Transverse colon (tissue), 4 donors: ENCODE measurements at regions not wholly inside any gene's neighbourhood (a gene's known extent, or its start where the extent isn't known, plus 50 kb on each side); places are given as distances from the start of the nearest gene placed in this dataset.

ENCODE experiments used
- DNase-seq: peaks from one replicate; pipeline ENCODE4 v3.0.0-alpha.2; 2019
- H3K27ac ChIP-seq, 4 donors: fragments of 200-600 bp; sonication (generic); 2 replicates each; pipeline ENCODE4 v1.5.1; 2016 to 2018; ENCODE audit warnings: inconsistent platforms in 4 of 4
- H3K27me3 ChIP-seq: fragments of 200-600 bp; sonication (generic); 2 replicates; pipeline ENCODE4 v1.5.1; 2017; ENCODE audit warnings: inconsistent platforms
- H3K36me3 ChIP-seq, 4 donors: fragments of 200-600 bp; sonication (generic); 2 replicates each; pipeline ENCODE4 v1.5.1; 2017 to 2019; ENCODE audit warnings: inconsistent platforms in 4 of 4
- H3K4me1 ChIP-seq, 4 donors: fragments of 200-600 bp; sonication (generic); 2 replicates each; pipeline ENCODE4 v1.5.1; 2017 to 2020; ENCODE audit warnings: inconsistent platforms in 4 of 4
- H3K4me3 ChIP-seq, 4 donors: fragments of 200-600 bp; sonication (generic); 1 replicate in 1 of 4; 2 replicates in 3 of 4; pipeline versions ENCODE4 v1.5.1 to v1.6.1; 2017 to 2019; ENCODE audit warnings: inconsistent platforms in 4 of 4
- H3K9me3 ChIP-seq, 2 donors: fragments of 200-600 bp; sonication (generic); 2 replicates each; pipeline ENCODE4 v1.5.1; 2017 to 2019; ENCODE audit warnings: inconsistent platforms in 2 of 2
- CTCF ChIP-seq, 5 experiments: fragments of 200-600 bp in 3 of 5; fragments of 450-650 bp in 2 of 5; sonication (generic) in 3 of 5; IDR thresholded peaks; 1 replicate in 2 of 5; 2 replicates in 3 of 5; pipeline ENCODE4 v1.5.1; 2016 to 2017; ENCODE audit warnings: antibody characterized with exemption in 5 of 5, inconsistent platforms in 3 of 5, mild to moderate bottlenecking in 2 of 5, moderate library complexity in 1 of 5
- EP300 ChIP-seq: sonication (generic); formaldehyde crosslinking; IDR thresholded peaks from one replicate; pipeline ENCODE4 v1.6.1; 2017; ENCODE audit warnings: antibody characterized with exemption, low read depth
- POLR2A ChIP-seq: fragments of 450-650 bp; IDR thresholded peaks from one replicate; pipeline ENCODE4 v1.6.1; 2016; ENCODE audit warnings: antibody characterized with exemption, mild to moderate bottlenecking, moderate library complexity
- POLR2AphosphoS5 ChIP-seq, 3 donors: sonication (generic); formaldehyde crosslinking; IDR thresholded peaks; one replicate each; pipeline ENCODE4 v1.6.1; 2016; ENCODE audit warnings: antibody characterized with exemption in 3 of 3
- WGBS, 2 donors: methylation state at CpG; one replicate each; pipeline ENCODE4 v1.1.5; 2018; ENCODE audit warnings: low coverage in 1 of 2; 5-methylcytosine and 5-hydroxymethylcytosine counted together
- in situ Hi-C, 4 donors: fragments of 200-750 bp; cut with MboI; loops; one replicate each; pipeline versions ENCODE4 v1.15.0 to v1.15.1; 2017; ENCODE audit warnings: low sequenced_read_pairs in 3 of 4, low pct_ligation_motif_present in 1 of 4, low pct_unique_long_range_greater_than_20kb in 1 of 4
- intact Hi-C: fragments of 100-400 bp; cut with DNase I; formaldehyde crosslinking; loops from one replicate; pipeline ENCODE4 v1.15.1; 2023; ENCODE audit warnings: low total_unique reads

- peak overlapping the region in 2 of 4 donors; percentile 32 to 43 for H3K27ac ChIP-seq
- no peak for DNase-seq
Observed at GRCh38 chr4:183830438-183830985, 74.6 kb upstream of the STOX2 start.

GRCh38 chr4:183831026-183831446, 74.1 kb upstream of the STOX2 start:
- no peaks in the 10 kb centered on the region for H3K36me3 ChIP-seq
- H3K4me1 ChIP-seq: peaks cover 0 to 23% (median 9%) of the 10 kb centered on the region in 4 donors
- peak overlapping the region in 2 of 4 donors; percentile 32 to 43 for H3K27ac ChIP-seq
- no peaks in the 10 kb centered on the region for H3K27me3 ChIP-seq
- in situ Hi-C loops (loop anchor here in 3 of 4 donors (5.0 to 10.0 kb wide), 2 partner anchors 331 to 334 kb away; no protein-coding TSS in a partner anchor), intact Hi-C loops (no loop called here)
- no peaks in the 10 kb centered on the region for H3K9me3 ChIP-seq
- 36 to 55% methylated on average over 9 of the region's 9 CpGs for WGBS, 2 donors
- TF ChIP-seq EP300: no peak
- TF ChIP-seq POLR2A: no peak
- TF ChIP-seq CTCF (IDR thresholded peaks at IDR 0.05): no peak
- TF ChIP-seq POLR2AphosphoS5 (IDR thresholded peaks at IDR 0.05): peak in 1 of 3 donors; percentile 17
- no peak for DNase-seq
- H3K4me3 ChIP-seq: no peak overlapping the region

More at GRCh38 chr4:183830438-183830985, 74.6 kb upstream of the STOX2 start:
- no peaks in the 10 kb centered on the region for H3K27me3 ChIP-seq
- no peak overlapping the region for H3K4me3 ChIP-seq
- 14 to 40% methylated on average over 1 to 2 of the region's 2 CpGs for WGBS, 2 donors
- in situ Hi-C loops (loop anchor here in 3 of 4 donors (5.0 to 10.0 kb wide), 2 partner anchors 332 to 334 kb away; no protein-coding TSS in a partner anchor), intact Hi-C loops (no loop called here)
- TF ChIP-seq EP300 (no peak), POLR2A (no peak), CTCF (IDR thresholded peaks at IDR 0.05) (no peak), POLR2AphosphoS5 (IDR thresholded peaks at IDR 0.05) (no peak)
- peaks cover 0 to 23% (median 9%) of the 10 kb centered on the region in 4 donors for H3K4me1 ChIP-seq
- H3K9me3 ChIP-seq: no peaks in the 10 kb centered on the region
- H3K36me3 ChIP-seq: no peaks in the 10 kb centered on the region

- Histone ChIP-seq H3K27ac (peak overlapping the region in 2 of 4 donors; percentile 32 to 43), H3K36me3 (no peaks in the 10 kb centered on the region), H3K9me3 (no peaks in the 10 kb centered on the region), H3K4me3 (no peak overlapping the region), H3K4me1 (peaks cover 0 to 23% (median 9%) of the 10 kb centered on the region in 4 donors), H3K27me3 (no peaks in the 10 kb centered on the region)
- TF ChIP-seq POLR2AphosphoS5 (IDR thresholded peaks at IDR 0.05) (no peak), CTCF (IDR thresholded peaks at IDR 0.05) (no peak), EP300 (no peak)
- 38 to 40% methylated on average over 3 to 5 of the region's 5 CpGs for WGBS, 2 donors
- in situ Hi-C loops (loop anchor here in 3 of 4 donors (5.0 to 10.0 kb wide), 2 partner anchors 331 to 333 kb away; no protein-coding TSS in a partner anchor), intact Hi-C loops (no loop called here)
- DNase-seq: no peak
Observed at GRCh38 chr4:183831683-183832082, 73.4 kb upstream of the STOX2 start.

GRCh38 chr4:183832776-183833450, 72.2 kb upstream of the STOX2 start:
- peaks cover 0 to 21% (median 9%) of the 10 kb centered on the region in 4 donors for H3K4me1 ChIP-seq
- DNase-seq: no peak
- no peaks in the 10 kb centered on the region for H3K9me3 ChIP-seq
- no peaks in the 10 kb centered on the region for H3K36me3 ChIP-seq
- in situ Hi-C loops (loop anchor here in 3 of 4 donors (5.0 to 10.0 kb wide), 2 partner anchors 329 to 332 kb away; no protein-coding TSS in a partner anchor), intact Hi-C loops (no loop called here)
- H3K4me3 ChIP-seq: no peak overlapping the region
- 67 to 71% methylated on average over 7 to 9 of the region's 9 CpGs for WGBS, 2 donors
- TF ChIP-seq CTCF (IDR thresholded peaks at IDR 0.05): no peak
- TF ChIP-seq POLR2A: no peak
- no peak for TF ChIP-seq POLR2AphosphoS5 (IDR thresholded peaks at IDR 0.05)
- no peak for TF ChIP-seq EP300
- no peaks in the 10 kb centered on the region for H3K27me3 ChIP-seq
- no peak overlapping the region for H3K27ac ChIP-seq
